ENCODE measurements at regions not wholly inside any gene's neighbourhood (a gene's known extent, or its start where the extent isn't known, plus 50 kb on each side); places are given as distances from the start of the nearest gene placed in this dataset.

DNA sequence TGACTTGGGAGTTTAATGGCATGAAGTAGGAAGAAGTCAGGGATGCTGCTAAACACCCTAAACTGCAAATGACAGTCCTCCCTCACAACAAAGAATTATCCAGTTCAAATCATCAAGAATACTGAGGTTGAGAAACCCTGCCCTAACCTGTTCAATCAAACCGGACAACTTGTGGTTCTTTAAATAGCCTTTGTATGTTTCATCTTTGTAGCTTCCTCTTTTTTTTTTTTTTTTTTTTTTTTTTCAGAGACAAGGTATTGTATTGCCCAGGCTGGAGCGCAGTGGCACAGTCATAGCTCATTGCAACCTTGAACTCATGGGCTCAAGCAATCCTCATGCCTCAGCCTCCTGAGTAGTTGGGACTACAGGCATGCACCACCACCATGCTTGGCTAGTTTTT lies 52.5 kb upstream of the TTC29 start:
- Mint-ChIP-seq H3K27me3 (peaks cover 20% of the 10 kb centered on the region), H3K4me1 (no peaks in the 10 kb centered on the region), H3K36me3 (ENCODE audit: low read depth) (no peaks in the 10 kb centered on the region), H3K27ac (no peak overlapping the region), H3K4me3 (no peak overlapping the region)
- DNase-seq (no peak), ATAC-seq (no peak)
- no peaks in the 10 kb centered on the region for H3K9me3 ChIP-seq (ENCODE audit: control insufficient read depth, low read length, poor library complexity, severe bottlenecking)

DNA sequence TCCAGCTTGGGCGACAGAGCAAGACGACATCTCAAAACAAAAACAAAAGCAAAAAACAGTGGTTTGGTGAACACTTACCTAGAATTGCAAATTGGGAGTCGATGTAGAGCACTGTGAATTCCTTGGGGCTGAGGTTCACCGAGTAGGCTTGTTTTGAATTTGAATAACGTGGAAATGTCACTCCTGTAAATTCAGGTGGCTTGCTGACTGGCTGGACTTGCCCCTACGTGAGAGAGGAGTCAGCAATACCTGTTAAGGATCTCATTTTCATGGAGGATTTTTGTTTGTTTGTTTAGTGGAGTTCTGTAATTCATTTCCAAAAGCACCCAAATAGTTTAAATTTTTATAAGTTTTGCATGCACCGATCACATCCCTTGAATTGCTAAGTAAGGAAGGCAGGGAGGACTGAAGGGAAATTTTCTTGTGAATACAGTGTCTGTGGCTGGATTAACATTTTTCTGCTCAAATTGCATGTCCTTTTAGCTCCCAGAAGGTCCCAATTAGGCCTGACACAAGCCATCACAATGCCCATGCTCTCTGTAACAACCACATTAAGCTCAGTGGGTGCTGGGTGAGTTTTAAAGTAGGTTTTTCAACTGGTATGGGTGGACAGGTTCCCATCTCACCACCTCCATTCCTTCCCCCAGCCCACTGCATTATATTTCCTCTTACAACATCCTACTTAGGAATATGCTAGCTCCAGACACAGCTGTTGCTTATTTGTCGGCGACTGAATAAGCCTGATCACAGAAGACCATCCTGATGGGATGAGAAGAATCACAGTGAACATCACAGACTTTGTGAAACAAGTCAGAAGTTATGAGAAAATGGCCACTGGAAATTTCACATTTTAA lies 58.5 kb upstream of the TTC29 start:
- H3K9me3 ChIP-seq (ENCODE audit: control insufficient read depth, low read length, poor library complexity, severe bottlenecking), result no peaks in the 10 kb centered on the region
- ATAC-seq (no peak), DNase-seq (no peak)
- Mint-ChIP-seq H3K27ac (no peak overlapping the region), H3K4me3 (no peak overlapping the region), H3K27me3 (peaks cover 25% of the 10 kb centered on the region), H3K4me1 (no peaks in the 10 kb centered on the region), H3K36me3 (ENCODE audit: low read depth) (no peaks in the 10 kb centered on the region)

DNA sequence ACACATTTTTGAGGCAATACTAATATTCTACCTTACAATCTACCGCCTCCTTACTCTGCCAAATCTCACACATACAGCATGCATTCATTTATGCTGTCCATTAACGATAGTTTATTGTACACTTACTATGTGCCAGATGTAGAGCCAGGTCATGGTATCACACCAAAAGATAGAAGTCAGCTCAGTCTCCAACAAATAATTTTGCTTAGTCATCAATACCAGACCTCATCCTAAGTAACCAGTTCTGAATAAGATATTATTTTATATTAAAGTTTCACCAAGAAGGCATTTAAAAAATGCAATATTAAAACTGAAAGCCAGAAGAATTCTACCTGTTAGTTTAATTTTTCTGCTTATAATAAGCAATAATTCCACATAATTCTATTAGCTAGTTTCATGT lies 60.6 kb upstream of the TTC29 start:
- H3K9me3 ChIP-seq (ENCODE audit: control insufficient read depth, low read length, poor library complexity, severe bottlenecking), result no peaks in the 10 kb centered on the region
- Mint-ChIP-seq H3K27me3 (peaks cover 25% of the 10 kb centered on the region), H3K36me3 (ENCODE audit: low read depth) (no peaks in the 10 kb centered on the region), H3K27ac (no peak overlapping the region), H3K4me3 (no peak overlapping the region), H3K4me1 (no peaks in the 10 kb centered on the region)
- DNase-seq (no peak), ATAC-seq (no peak)

DNA sequence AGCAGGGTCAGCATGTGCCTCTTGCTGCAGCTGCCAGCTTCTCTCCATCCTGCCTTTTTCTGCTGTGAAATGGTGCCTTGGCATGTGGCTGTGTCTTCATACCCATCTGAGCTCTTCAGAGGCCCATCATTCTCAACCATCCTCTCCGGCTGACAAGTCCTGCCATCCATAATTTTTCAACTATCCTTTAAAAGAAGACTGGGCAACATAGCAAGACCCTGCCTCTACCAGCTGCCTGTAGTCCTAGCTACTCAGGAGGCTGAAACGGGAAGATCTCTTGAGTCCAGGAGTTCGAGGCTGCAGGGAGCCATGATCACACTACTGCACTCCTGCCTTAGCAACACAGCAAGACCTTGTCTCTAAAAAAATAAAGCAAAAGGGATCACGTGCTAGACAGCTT lies 64.2 kb upstream of the TTC29 start:
- H3K4me1 Mint-ChIP-seq, result no peaks in the 10 kb centered on the region
- no peaks in the 10 kb centered on the region for H3K36me3 Mint-ChIP-seq (ENCODE audit: low read depth)
- DNase-seq (no peak), ATAC-seq (no peak)
- H3K4me3 Mint-ChIP-seq, result no peak overlapping the region
- H3K27me3 Mint-ChIP-seq, result peaks cover 16% of the 10 kb centered on the region
- no peaks in the 10 kb centered on the region for H3K9me3 ChIP-seq (ENCODE audit: control insufficient read depth, low read length, poor library complexity, severe bottlenecking)
- no peak overlapping the region for H3K27ac Mint-ChIP-seq

DNA sequence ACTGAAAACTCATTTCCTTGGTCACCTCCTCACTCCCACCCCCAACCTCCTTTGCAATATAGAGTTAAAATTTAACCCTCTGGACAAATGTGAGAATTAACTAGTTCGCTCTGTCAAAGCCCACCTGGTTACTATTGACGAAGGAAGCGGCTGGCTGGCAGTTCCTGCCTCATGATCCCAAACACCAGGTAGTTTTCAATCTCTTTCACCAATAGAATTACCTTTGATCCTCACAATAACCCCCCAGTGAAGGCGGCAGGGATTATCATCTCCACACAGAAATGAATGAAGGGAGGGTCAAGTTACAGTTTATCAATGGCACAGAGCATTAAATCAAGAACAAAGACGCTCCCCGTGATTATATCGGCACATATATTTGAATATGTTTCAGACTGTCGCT lies 65.7 kb upstream of the TTC29 start:
- H3K4me3 Mint-ChIP-seq, result no peak overlapping the region
- H3K9me3 ChIP-seq (ENCODE audit: control insufficient read depth, low read length, poor library complexity, severe bottlenecking), result no peaks in the 10 kb centered on the region
- ATAC-seq, result no peak
- DNase-seq, result no peak
- H3K36me3 Mint-ChIP-seq (ENCODE audit: low read depth), result no peaks in the 10 kb centered on the region
- peaks cover 22% of the 10 kb centered on the region for H3K27me3 Mint-ChIP-seq
- H3K4me1 Mint-ChIP-seq, result no peaks in the 10 kb centered on the region
- no peak overlapping the region for H3K27ac Mint-ChIP-seq

DNA sequence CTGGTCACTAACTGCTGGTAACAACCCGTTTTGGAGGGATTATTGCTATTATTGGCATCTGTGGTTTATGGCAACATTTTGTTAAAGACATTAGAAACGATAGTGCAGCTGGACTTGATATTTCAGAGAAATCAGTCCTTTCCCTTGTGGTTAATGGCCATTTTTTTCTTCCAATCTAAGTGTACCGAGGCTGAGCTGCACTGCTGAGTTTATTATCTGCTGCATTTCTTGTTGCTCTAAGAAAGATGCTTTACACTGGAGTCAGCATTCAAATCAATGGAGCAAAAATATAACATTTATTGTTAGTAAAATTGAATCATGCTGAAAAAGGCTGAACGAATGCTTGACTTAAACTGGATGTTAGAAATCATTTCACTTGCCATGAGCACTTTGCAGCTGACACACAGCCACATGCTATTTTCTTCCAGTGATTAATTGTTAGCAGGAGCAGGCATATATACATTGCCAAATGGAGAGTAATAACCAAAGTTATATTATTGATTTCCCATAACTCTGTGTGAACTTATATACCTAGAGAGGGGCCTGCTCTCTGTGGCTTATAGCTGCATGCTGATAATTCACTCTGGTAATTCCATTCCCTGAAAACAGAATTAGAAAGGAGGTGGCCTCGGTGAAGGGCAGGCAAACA lies 66.5 kb upstream of the TTC29 start:
- DNase-seq (no peak), ATAC-seq (no peak)
- Mint-ChIP-seq H3K27ac (no peak overlapping the region), H3K4me3 (no peak overlapping the region), H3K4me1 (no peaks in the 10 kb centered on the region), H3K27me3 (peaks cover 28% of the 10 kb centered on the region), H3K36me3 (ENCODE audit: low read depth) (no peaks in the 10 kb centered on the region)
- no peaks in the 10 kb centered on the region for H3K9me3 ChIP-seq (ENCODE audit: control insufficient read depth, low read length, poor library complexity, severe bottlenecking)

DNA sequence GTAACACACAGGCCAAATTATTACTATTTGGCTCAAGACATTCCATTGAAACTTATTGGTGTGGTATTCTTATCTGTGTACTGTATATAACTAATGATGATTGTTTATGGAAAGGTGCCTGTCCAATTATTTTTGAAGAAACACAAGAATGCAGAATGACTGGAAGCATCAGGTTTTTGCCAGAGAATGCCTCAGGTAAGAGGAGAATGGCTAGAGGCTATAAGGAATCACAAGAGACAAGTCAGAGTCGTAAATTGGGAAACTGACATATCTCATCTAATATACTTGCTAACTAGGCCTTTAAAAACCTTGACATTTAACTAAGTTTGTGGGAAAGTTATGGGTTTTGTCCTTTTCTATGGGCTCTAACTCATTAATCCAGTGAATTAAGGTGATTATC lies 69.3 kb upstream of the TTC29 start:
- Mint-ChIP-seq H3K27ac (no peak overlapping the region), H3K36me3 (ENCODE audit: low read depth) (no peaks in the 10 kb centered on the region), H3K27me3 (peaks cover 28% of the 10 kb centered on the region), H3K4me1 (no peaks in the 10 kb centered on the region), H3K4me3 (no peak overlapping the region)
- H3K9me3 ChIP-seq (ENCODE audit: control insufficient read depth, low read length, poor library complexity, severe bottlenecking), result no peaks in the 10 kb centered on the region
- DNase-seq (no peak), ATAC-seq (no peak)

DNA sequence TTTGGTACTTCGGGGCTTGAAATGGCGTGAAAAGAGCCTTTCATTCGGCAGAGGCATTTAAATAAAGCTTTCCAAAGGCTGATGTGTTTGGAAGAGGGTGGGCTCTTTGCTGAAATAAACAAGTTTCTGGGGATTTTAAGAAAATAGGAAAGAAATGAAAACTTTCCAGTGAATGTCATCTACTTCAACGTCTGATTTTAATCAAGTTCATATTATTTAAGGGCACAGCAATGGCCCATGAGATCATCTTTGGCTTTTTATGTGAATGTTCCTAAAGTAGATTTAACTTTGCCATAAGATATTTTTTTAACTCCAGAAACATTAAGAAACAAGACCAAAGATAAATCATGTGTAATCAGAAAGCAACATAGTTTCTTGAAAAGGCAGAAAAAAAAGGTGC lies 69.8 kb upstream of the TTC29 start:
- no peak for ATAC-seq
- Mint-ChIP-seq H3K4me3 (no peak overlapping the region), H3K36me3 (ENCODE audit: low read depth) (no peaks in the 10 kb centered on the region), H3K4me1 (no peaks in the 10 kb centered on the region), H3K27ac (no peak overlapping the region), H3K27me3 (peaks cover 26% of the 10 kb centered on the region)
- H3K9me3 ChIP-seq (ENCODE audit: control insufficient read depth, low read length, poor library complexity, severe bottlenecking), result no peaks in the 10 kb centered on the region
- DNase-seq, result no peak

DNA sequence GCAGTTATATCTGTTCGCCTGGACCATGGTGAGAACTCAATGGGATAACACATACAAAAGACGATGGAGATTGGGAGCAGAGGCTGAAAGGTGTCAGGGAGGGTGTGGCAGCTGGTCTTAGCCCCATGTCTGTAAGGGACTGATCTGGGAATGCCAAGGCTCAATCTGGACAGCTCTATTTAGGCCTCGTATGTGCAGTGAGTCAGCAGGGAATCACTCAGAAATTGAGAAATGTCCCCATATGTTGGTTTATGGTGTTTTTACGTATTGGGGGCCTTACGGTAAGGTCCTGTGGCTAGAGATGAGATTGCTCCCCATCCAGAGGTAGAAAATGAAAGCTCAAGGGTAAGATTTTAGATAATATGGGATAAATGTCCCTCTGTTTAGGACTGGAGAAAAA lies 71.4 kb upstream of the TTC29 start:
- no peaks in the 10 kb centered on the region for H3K9me3 ChIP-seq (ENCODE audit: control insufficient read depth, low read length, poor library complexity, severe bottlenecking)
- no peak for ATAC-seq
- DNase-seq, result no peak
- H3K27me3 Mint-ChIP-seq, result peaks cover 26% of the 10 kb centered on the region
- no peak overlapping the region for H3K4me3 Mint-ChIP-seq
- no peaks in the 10 kb centered on the region for H3K4me1 Mint-ChIP-seq
- H3K36me3 Mint-ChIP-seq (ENCODE audit: low read depth), result no peaks in the 10 kb centered on the region
- no peak overlapping the region for H3K27ac Mint-ChIP-seq

DNA sequence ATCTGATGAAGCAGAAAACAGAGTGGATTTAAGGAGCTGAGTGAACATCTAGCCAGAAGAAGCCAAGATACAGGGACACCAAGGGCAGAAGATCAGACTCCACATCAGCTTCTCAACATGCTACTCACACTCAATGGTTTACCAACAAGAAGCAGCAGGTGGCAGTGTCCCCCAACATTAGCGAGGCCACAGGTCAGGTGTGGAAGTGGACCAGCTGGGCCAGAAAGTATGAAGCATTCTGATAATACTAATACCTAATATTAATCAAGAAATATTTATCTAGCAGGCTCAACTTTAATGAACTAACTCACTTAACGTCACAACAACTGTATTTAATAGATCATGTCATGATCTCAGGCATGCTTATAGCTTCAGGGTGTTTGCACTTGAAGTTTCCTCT lies 73.4 kb upstream of the TTC29 start:
- peak; percentile 68 for ATAC-seq
- H3K4me1 Mint-ChIP-seq, result no peaks in the 10 kb centered on the region

DNA sequence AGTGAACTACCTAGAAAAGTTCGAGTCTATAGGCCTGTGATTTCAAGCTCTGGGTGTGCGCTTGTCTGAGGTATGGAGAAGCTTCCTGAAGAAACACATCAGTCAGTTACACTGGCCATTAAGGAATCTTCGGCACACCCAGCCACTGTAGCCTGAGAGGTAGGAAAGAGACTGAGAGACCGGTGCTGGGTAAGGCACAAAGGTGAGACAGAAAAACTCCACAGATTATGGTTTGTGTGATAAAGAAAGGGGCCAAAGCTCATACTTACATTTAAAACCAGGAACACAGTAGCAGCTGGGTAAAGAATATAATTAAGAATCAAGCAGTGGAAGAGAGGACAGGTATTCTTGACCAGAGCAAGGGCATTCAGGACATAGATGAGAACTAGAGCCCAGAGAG lies 74.8 kb upstream of the TTC29 start:
- no peak overlapping the region for H3K4me3 Mint-ChIP-seq
- ATAC-seq, result no peak
- H3K27ac Mint-ChIP-seq, result no peak overlapping the region
- no peaks in the 10 kb centered on the region for H3K36me3 Mint-ChIP-seq (ENCODE audit: low read depth)
- DNase-seq, result no peak
- H3K4me1 Mint-ChIP-seq, result no peaks in the 10 kb centered on the region
- H3K9me3 ChIP-seq (ENCODE audit: control insufficient read depth, low read length, poor library complexity, severe bottlenecking), result no peaks in the 10 kb centered on the region
- H3K27me3 Mint-ChIP-seq, result peaks cover 17% of the 10 kb centered on the region

More for the DNA sequence above, 73.4 kb upstream of the TTC29 start:
- no peak overlapping the region for H3K27ac Mint-ChIP-seq
- peaks cover 26% of the 10 kb centered on the region for H3K27me3 Mint-ChIP-seq
- peak in 1 of 3 donors; percentile 38 for DNase-seq
- H3K36me3 Mint-ChIP-seq (ENCODE audit: low read depth), result no peaks in the 10 kb centered on the region
- H3K9me3 ChIP-seq (ENCODE audit: control insufficient read depth, low read length, poor library complexity, severe bottlenecking), result no peaks in the 10 kb centered on the region
- no peak overlapping the region for H3K4me3 Mint-ChIP-seq

DNA sequence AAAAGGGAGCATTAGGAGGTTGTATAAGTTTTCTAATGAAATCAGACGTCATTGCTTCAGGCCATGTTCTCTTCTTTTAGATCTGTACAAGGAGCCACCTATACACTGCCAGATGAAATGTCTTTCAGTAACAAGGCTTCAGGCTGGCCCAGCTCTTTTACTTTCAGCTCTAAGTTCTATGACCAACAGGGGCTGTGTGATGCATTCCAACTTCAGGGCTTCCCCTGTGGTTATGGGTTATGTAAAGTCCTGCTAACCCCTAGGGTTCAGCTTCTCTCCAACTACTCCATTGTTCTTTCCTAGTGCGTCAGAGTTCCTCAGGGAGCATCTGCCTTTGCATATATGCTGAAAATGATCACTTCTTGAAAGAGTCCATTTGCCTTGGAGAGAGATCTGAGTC lies 79.4 kb upstream of the TTC29 start:
- Mint-ChIP-seq H3K27ac (no peak overlapping the region), H3K27me3 (peaks cover 5% of the 10 kb centered on the region), H3K4me1 (no peaks in the 10 kb centered on the region), H3K4me3 (no peak overlapping the region), H3K36me3 (ENCODE audit: low read depth) (no peaks in the 10 kb centered on the region)
- ATAC-seq (no peak), DNase-seq (no peak)
- no peaks in the 10 kb centered on the region for H3K9me3 ChIP-seq (ENCODE audit: control insufficient read depth, low read length, poor library complexity, severe bottlenecking)

DNA sequence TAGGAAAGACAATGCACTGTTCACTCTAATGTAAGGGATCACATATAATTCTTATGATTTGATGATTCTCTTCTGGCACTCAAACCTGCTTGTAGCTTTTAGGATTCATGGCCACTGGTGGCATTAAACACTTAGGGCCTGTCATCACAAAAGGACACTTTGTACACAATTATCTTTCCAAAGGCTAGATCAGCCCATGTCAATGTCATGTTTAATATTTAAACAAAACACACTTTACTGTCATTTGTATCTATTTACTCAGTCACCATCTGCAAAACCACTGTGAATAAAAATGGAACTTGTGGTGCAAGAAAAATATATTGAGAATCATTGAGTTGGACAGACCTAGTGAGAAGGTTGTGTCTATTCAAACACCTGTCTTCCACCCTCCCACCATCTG lies 83.6 kb upstream of the TTC29 start:
- Mint-ChIP-seq H3K27ac (no peak overlapping the region), H3K27me3 (peaks cover 12% of the 10 kb centered on the region), H3K4me3 (no peak overlapping the region), H3K36me3 (ENCODE audit: low read depth) (no peaks in the 10 kb centered on the region), H3K4me1 (no peaks in the 10 kb centered on the region)
- DNase-seq (no peak), ATAC-seq (no peak)
- H3K9me3 ChIP-seq (ENCODE audit: control insufficient read depth, low read length, poor library complexity, severe bottlenecking), result no peaks in the 10 kb centered on the region

DNA sequence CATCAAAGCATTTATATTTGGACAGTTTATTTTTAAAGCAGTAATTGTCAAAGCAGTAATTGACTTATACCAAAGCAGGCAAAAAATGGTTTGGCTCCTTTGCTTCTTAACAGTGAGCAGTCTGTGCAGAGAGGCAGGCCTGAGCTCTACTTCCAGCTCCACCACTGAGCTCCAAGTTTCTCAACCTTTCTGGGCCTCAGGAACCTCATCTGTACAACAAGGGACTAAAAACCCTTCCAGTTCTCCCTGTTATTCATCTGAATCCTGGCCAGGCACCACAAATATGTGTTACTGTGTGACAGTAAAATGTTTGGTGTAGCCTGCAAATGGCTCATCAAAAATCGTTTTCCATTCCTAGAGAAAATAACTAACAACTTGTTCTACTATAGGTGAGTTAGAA lies 88.7 kb upstream of the TTC29 start:
- DNase-seq (no peak), ATAC-seq (no peak)
- H3K4me3 Mint-ChIP-seq, result no peak overlapping the region
- no peaks in the 10 kb centered on the region for H3K9me3 ChIP-seq (ENCODE audit: control insufficient read depth, low read length, poor library complexity, severe bottlenecking)
- H3K4me1 Mint-ChIP-seq, result no peaks in the 10 kb centered on the region
- H3K27ac Mint-ChIP-seq, result no peak overlapping the region
- no peaks in the 10 kb centered on the region for H3K36me3 Mint-ChIP-seq (ENCODE audit: low read depth)
- H3K27me3 Mint-ChIP-seq, result peaks cover 49% of the 10 kb centered on the region
